HEK293 (cell line): ENCODE measurements at regions not wholly inside any gene's neighbourhood (a gene's known extent, or its start where the extent isn't known, plus 50 kb on each side); places are given as distances from the start of the nearest gene placed in this dataset.

Experiments used
- YY1 ChIP-seq: fragments of 450-650 bp; formaldehyde crosslinking; IDR thresholded peaks from 2 replicates; pipeline ENCODE4 v1.5.1; 2018; ENCODE audit warnings: missing biosample characterization, missing genetic modification characterization
- ZNF10 ChIP-seq: fragments of 450-650 bp; formaldehyde crosslinking; IDR thresholded peaks from 2 replicates; pipeline ENCODE4 v1.5.1; 2017; ENCODE audit warnings: missing biosample characterization, missing genetic modification characterization
- ZNF138 ChIP-seq: fragments of 450-650 bp; formaldehyde crosslinking; IDR thresholded peaks from 2 replicates; pipeline ENCODE4 v1.5.1; 2016; ENCODE audit warnings: missing biosample characterization, missing genetic modification characterization, borderline replicate concordance
- ZNF175 ChIP-seq: fragments of 450-650 bp; formaldehyde crosslinking; IDR thresholded peaks from 2 replicates; pipeline ENCODE4 v1.5.1; 2016; ENCODE audit warnings: missing biosample characterization, missing genetic modification characterization
- ZNF335 ChIP-seq: fragments of 450-650 bp; formaldehyde crosslinking; conservative IDR thresholded peaks from 2 replicates; pipeline ENCODE4 v1.5.1; 2016; ENCODE audit warnings: missing biosample characterization, missing genetic modification characterization
- ZNF426 ChIP-seq: fragments of 450-650 bp; formaldehyde crosslinking; IDR thresholded peaks from 2 replicates; pipeline ENCODE4 v1.5.1; 2017; ENCODE audit warnings: missing biosample characterization, missing genetic modification characterization, mild to moderate bottlenecking, inconsistent platforms, moderate library complexity
- TF ChIP-seq, protein P1 (sequence below): fragments of 450-650 bp; formaldehyde crosslinking; IDR thresholded peaks from 2 replicates; pipeline ENCODE4 v1.5.1; 2016; ENCODE audit warnings: missing biosample characterization, missing genetic modification characterization
- TF ChIP-seq, protein P2 (sequence below): fragments of 450-650 bp; formaldehyde crosslinking; IDR thresholded peaks from 2 replicates; pipeline ENCODE4 v1.5.1; 2016; ENCODE audit warnings: missing biosample characterization, missing genetic modification characterization
- TF ChIP-seq, protein P3 (sequence below): fragments of 450-650 bp; formaldehyde crosslinking; IDR thresholded peaks from 2 replicates; pipeline ENCODE4 v1.5.1; 2017; ENCODE audit warnings: missing biosample characterization, missing genetic modification characterization

DNA sequence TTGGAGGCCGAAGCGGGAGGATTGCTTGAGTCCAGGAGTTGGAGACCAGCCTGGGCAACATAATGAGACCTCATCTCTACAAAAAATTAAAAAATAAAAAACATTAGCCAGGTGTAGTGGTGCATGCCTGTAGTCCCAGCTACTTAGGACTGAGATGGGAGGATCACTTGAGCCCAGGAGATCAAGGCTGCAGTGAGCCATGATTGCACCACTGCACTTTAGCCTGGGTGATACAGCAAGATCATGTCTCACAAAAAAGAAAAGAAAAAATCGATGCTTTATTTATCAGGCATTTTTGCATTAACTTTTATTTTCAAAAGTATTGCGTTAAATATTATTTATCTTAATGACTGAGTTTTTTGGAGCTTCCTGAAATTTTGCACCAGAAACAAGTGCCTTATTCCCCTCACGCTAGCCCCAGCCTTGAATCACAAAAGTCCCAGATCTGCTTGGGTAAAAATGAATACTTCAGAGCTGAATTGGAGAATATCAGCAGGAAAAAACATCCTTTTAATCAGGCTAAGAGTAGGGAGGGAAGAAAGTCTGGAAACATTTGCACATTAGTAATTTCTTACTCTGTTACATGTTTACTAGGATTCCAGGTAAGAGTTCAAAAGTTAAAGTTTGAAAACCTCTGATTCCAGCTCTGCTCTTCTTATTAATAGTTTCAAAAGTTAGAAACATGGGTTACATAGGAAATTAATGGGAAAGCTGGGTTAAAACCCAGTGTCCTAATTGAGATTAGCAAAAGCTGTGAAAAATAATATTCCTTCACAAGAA is 111.4 kb upstream of the FOXN2 start:
- TF ChIP-seq, protein P1, sequence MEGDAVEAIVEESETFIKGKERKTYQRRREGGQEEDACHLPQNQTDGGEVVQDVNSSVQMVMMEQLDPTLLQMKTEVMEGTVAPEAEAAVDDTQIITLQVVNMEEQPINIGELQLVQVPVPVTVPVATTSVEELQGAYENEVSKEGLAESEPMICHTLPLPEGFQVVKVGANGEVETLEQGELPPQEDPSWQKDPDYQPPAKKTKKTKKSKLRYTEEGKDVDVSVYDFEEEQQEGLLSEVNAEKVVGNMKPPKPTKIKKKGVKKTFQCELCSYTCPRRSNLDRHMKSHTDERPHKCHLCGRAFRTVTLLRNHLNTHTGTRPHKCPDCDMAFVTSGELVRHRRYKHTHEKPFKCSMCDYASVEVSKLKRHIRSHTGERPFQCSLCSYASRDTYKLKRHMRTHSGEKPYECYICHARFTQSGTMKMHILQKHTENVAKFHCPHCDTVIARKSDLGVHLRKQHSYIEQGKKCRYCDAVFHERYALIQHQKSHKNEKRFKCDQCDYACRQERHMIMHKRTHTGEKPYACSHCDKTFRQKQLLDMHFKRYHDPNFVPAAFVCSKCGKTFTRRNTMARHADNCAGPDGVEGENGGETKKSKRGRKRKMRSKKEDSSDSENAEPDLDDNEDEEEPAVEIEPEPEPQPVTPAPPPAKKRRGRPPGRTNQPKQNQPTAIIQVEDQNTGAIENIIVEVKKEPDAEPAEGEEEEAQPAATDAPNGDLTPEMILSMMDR (tag by site-specific recombination) = no peak
- TF ChIP-seq, protein P2, sequence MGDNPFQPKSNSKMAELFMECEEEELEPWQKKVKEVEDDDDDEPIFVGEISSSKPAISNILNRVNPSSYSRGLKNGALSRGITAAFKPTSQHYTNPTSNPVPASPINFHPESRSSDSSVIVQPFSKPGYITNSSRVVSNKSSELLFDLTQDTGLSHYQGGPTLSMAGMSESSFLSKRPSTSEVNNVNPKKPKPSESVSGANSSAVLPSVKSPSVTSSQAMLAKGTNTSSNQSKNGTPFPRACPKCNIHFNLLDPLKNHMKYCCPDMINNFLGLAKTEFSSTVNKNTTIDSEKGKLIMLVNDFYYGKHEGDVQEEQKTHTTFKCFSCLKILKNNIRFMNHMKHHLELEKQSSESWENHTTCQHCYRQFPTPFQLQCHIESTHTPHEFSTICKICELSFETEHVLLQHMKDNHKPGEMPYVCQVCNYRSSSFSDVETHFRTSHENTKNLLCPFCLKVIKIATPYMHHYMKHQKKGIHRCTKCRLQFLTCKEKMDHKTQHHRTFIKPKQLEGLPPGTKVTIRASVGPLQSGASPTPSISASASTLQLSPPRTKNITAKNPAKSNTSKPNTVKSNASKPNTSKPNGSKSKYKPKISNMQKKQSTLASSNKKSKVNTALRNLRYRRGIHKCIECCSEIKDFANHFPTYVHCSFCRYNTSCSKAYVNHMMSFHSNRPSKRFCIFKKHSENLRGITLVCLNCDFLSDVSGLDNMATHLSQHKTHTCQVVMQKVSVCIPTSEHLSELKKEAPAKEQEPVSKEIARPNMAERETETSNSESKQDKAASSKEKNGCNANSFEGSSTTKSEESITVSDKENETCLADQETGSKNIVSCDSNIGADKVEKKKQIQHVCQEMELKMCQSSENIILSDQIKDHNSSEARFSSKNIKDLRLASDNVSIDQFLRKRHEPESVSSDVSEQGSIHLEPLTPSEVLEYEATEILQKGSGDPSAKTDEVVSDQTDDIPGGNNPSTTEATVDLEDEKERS (tag by site-specific recombination) = no peak
- TF ChIP-seq ZNF10 (tag by site-specific recombination) (no peak), ZNF426 (tag by site-specific recombination) (no peak), YY1 (no peak), ZNF175 (tag by site-specific recombination) (no peak), ZNF335 (tag by site-specific recombination) (no peak), ZNF138 (tag by site-specific recombination) (no peak)
- TF ChIP-seq, protein P3, sequence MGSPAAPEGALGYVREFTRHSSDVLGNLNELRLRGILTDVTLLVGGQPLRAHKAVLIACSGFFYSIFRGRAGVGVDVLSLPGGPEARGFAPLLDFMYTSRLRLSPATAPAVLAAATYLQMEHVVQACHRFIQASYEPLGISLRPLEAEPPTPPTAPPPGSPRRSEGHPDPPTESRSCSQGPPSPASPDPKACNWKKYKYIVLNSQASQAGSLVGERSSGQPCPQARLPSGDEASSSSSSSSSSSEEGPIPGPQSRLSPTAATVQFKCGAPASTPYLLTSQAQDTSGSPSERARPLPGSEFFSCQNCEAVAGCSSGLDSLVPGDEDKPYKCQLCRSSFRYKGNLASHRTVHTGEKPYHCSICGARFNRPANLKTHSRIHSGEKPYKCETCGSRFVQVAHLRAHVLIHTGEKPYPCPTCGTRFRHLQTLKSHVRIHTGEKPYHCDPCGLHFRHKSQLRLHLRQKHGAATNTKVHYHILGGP (tag by site-specific recombination) = no peak
